ENCODE measurements at regions not wholly inside any gene's neighbourhood (a gene's known extent, or its start where the extent isn't known, plus 50 kb on each side); places are given as distances from the start of the nearest gene placed in this dataset.

GRCh38 chrX:78378476-78379115 is 51.2 kb upstream of the CYSLTR1 start:
- no peak for TF ChIP-seq CTCF (IDR thresholded peaks at IDR 0.05)
- TF ChIP-seq POLR2A (IDR thresholded peaks at IDR 0.05), result no peak

Data from body of pancreas (tissue), 4 donors.